Activated CD4-positive, alpha-beta T cell treated with anti-CD3 and anti-CD28 coated beads, Interleukin-2, amount 50 U/mL, for 1 hour (primary cell): ENCODE measurements at regions not wholly inside any gene's neighbourhood (a gene's known extent, or its start where the extent isn't known, plus 50 kb on each side); places are given as distances from the start of the nearest gene placed in this dataset.
"Not testable (repeated sequence)": the region's sequence is repeated elsewhere in the genome, so short reads cannot be mapped to it uniquely, and the experiment has no call there.

Experiments
- DNase-seq: peaks from one replicate; pipeline ENCODE4 v3.0.0-alpha.2; 2020

DNA sequence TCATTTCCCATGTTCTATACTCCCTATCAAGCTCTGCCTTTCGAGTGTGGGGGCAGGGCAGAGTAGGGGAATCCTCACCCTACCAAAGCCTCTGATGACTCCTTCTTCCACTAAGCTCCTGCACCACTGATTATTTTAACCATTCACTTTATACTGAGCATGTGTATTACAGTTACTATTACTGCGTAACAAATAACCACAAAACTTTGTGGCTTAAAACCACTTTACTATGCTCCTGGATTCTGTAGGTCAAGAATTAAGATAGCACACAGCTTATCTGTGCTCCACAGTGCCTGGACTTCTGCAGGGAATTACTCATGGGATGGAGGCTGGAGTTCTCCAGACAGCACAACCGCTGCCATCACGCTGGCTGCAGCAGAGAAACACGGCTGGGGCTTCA lies 117.4 kb upstream of the DNAJC10 start:
- DNase-seq: no peak

DNA sequence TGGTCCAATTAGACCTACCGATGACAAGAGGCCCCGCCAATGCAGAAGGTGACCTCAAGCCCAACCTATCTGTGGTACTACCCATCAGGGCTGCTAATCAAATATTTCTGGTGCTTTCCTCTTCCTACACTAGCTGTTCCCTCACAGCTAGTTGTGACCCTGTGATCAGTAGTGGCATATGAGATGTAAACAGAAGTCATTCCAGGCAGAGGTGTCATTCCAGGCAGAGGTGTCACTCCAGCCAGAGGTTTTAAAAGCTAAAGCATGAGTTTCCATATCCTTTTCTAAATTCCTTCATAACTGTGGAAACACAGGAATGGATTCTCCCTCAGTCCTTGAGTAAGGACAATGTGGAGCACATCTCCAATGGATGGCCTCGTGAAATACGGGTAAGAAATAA lies 110.9 kb upstream of the DNAJC10 start:
- DNase-seq: no peak

DNA sequence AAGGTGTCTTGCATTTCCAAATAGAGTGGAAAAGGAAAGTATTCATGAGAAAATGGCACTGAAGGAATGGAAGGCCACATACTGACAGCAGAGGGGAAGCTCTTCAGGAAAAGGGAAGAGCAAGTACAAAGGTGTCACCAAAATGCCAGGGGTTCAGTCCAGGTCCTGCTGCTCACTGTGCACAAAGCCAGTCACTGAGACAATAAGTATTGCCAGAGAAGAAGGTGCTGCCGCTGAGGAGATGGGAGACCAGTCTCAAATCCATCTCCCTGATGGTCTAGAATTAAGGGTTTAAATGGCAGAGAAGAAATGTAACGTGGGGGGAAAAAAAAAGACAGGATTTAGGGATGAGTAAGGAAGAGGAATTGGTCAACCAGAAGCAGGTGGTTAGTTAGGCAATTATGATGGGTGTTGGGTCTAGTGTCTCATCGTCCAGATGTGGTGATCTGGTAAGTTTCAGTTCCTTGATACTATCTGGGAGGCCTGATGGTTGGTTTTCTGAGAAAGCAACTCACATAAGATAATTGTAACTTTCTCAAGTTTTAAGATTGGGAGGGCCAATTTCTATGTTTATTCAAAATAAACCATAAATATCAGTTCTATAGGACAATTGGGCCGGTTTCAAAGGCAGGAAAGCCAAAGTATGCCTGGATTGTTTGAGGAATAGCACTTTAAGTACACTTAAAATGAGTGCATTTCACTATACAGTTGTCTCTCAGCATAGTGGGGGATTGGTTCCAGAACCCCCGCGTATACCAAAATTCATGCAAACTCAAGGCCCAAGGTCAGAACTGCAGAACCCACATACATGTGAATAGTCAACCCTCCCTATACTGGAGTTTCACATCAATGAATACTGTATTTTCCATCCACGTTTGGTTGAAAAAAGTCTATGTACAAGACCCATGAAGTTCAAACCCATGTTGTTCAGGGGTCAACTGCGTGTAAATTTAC lies 109.1 kb upstream of the DNAJC10 start:
- DNase-seq: no peak

DNA sequence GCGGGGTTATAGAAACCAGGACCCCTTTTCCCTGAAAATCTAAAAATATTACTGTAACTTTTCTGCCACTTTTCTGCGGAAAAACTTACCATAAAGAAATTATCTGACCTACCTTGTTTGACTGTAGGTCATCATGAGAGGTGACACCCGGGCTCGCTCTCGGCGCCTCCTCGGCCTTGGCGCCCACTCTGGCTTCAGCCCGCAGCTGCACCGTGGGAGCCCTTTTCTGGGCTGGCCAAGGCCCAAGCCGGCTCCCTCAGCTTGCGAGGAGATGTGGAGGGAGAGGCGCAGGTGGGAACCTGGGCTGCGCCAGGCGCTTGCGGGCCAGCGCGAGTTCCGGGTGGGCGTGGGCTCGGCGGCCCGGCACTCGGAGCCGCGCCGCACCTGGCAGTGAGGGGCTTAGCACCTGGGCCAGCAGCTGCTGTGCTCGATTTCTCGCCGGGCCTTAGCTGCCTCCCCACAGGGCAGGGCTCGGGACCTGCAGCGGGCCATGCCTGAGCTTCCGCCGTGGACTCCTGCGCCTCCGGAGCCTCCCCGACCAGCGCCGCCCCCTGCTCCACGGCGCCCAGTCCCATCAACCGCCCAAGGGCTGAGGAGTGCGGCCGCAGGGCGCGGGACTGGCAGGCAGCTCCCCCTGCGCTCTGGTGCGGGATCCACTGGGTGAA lies 107.7 kb upstream of the DNAJC10 start:
- no peak for DNase-seq

DNA sequence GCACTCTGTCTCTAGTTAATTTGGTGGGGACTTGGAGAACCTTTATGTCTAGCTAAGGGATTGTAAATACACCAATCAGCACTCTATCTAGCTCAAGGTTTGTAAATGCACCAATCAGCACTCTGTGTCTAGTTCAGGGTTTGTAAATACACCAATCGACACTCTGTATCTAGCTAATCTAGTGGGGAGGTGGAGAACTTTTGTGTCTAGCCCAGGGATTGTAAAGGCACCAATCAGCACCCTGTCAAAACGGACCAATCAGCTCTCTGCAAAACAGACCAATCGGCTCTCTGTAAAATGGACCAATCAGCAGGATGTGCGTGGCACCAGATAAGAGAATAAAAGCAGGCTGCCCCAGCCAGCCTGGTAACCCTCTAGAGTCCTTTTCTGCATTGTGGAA lies 107.1 kb upstream of the DNAJC10 start:
- not testable (repeated sequence) for DNase-seq

DNA sequence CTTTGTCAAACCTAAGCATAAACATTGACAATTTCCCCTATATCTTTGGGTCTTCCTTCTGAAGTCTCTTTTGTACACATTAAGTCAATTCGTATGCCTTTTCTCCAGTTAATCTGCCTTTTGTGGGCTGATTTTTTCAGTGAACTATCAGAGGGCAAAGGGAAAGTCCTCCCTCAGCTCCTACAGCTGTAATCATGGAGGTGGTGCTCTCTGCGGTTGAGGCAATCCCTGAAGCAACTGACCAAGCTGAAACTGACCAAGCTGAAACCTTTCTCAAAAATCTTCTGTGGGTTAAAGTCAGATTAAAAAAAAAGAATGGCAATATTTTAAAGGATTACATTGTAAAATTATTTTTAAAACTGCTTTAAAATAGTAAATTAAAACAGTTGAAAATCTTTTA lies 105.8 kb upstream of the DNAJC10 start:
- no peak for DNase-seq

DNA sequence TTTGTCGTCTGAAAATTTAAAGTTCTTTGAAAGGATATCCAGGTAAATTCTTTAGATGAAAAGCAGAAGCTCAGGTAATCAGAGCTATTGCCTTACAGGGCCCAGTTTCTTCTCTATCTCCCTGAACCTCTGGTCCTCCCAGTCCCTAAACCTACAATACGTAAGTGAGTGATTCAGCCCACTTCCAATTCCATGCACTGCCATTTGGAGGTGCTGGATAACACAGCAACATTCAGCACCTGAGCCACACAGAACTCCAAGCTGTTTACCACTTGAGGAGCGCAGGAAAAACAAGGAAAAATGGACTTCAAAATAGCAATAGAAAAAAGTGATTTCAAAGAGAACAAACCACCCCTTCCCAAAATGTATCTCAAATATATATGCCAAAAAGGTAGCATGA lies 105.0 kb upstream of the DNAJC10 start:
- no peak for DNase-seq

DNA sequence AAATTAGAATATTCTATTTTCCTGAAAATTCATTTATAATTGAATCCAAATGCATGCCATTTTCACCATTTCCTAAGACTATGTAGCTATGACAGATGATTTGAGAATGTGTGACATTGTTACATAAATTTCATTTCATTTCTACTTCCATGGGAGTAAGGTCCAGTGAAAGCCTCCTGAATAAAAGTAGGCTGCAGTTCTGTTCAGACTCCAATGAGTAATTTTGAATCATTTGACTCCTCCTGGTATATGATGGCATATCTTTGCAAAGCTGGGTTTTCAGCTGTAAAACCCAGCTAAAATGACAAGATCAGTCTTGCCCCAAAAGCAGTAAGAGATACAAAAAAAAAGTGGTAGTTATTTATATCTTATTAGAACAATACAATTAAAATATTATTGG lies 101.0 kb upstream of the DNAJC10 start:
- no peak for DNase-seq

DNA sequence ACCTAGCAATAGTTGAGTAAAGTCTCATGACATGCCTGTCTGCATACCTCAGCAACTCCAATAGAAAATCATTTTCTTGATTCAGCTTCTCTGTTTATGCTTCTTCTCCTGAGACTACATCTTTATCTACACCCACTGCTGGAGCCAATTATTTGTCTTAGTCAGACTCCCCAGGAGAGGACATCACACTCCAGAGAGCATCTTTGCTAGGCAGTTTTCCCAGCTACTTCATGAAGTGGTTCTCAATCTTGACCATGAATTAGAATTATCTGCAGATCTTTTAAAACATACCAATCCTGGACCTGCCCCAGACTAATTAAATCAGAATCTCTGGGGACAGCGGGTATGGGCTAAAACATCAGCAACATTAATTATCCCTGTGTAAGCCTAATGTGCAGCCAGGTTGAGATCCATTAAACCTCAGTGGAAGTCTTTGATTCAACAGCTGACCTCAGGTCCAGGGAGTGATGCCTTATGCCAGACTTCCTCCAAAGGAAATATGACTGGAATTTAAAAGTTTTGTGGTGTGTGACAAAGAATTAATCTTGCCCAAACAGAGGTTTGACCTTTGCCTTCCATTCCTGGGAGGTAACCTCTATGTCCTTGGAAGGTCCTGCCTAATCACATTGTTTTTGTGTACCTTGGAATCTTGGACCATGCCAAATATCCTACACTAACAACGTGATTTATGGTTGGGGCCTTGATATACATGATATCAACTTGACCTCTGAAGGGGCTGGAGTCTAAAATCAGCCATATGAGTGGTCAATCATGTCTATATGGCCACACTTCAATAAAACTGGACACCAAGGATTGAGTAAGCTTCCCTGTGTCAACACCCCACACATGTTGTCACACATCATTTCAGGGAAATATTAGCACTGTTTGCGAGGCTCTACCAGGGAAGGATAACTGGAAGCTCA lies 99.3 kb upstream of the DNAJC10 start:
- DNase-seq: no peak

DNA sequence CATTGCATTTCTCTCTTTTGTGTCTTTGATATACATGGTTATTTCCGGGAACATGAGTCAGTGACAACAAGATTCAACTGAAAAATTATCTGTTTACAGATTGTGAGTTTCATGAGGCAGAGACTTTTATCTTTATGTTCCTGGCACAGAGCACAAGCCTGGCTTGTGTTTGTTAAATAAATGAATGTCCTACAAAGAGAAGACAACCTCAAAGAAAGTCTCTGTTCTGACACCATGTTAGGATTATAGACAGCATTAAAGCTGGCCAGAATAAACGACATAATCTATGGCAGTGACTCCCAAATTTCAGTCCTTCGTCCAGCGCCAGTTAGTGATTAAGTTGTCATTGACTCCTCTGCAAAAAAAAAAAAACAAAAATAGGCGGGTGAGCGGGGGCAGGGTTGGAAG lies 97.4 kb upstream of the DNAJC10 start:
- no peak for DNase-seq

DNA sequence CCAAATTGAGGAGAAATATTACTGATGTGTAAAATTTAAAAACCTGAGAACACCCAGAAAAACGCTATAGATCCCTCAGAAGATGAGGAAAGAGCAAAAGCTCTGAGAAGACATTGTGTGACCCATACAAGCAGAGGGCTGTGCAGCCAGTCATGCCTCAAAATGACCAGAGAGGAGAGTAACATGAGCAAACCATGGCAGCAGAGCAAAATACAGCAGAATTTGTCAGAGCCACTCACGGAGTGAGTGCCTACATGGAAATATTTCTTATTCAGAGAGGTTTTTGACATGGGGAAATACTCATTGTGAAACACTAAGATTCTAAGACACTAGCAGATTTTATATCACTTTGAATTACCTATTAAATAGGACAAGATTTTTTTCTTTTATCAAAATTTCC lies 96.8 kb upstream of the DNAJC10 start:
- no peak for DNase-seq

DNA sequence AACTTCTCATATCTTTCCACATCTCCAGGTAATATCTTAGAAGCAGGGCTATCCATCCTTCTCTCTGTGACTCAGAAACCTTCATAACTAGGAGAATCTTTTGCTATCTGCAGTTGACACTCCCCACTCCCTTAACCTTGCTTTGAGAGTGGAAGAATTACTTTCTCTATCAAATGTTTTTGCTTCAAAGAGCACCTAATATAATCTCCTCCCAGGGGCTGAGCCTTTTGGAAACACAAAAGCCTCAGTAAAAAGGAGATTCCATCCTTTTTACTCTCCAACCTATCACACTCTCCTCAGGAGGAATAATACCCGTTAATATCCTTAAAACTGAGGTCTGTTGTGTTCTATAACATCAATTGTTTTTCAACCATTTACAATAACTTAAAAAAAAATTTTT lies 94.9 kb upstream of the DNAJC10 start:
- DNase-seq: no peak

DNA sequence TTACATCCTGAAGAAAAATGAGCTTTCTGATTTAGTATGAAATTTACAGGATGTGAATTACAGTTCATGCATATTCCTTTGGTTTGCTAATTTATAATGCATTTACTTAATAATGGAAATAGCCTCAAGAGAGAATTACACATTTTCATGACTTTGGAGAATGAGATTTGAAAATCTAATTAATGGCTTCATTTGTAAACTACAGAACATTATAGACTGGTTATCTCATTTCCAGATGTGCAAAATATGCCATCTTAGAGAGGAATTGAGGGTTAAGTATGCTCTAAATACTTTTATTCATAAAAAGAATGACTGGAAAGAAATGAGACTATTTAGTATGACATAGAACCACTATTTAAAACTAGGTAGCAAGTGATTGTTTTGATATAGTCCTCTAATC lies 94.2 kb upstream of the DNAJC10 start:
- no peak for DNase-seq

DNA sequence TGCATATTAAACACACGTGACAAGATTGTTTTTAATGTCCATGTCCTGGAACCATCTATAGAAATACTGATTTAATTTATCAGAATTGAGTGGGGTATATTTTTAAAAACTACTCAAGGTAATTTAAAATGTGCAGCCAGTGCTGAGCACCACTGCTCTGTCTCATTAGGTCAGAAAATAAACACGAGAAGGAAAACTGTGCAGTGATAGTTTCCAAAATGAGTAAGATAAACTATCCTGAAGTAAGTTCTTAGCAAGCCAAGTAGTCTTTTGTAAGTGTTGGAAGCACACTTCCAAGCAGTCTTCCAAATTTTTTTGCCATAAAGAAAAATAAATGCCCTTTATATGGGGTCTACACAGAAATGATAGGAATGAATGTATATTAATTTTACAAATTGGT lies 93.8 kb upstream of the DNAJC10 start:
- DNase-seq: no peak

DNA sequence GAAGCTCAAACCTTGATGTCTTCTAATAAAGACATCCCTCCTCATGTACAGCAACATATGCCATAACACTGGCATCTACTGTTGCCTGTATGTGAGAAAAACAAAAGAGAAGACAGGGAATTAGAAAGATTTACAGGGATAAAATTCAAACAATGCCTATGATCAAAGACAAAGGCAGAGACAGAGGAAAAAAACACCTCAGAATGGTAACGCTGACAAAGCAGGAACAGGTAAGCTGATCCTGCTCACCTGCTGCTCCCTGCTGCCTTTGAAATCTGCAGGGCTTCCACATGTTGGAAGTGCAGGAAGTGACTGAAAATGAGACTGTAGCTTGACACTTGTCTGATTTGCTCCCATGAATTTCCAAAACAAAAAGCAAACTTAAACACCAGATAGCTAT lies 90.2 kb upstream of the DNAJC10 start:
- DNase-seq: no peak

DNA sequence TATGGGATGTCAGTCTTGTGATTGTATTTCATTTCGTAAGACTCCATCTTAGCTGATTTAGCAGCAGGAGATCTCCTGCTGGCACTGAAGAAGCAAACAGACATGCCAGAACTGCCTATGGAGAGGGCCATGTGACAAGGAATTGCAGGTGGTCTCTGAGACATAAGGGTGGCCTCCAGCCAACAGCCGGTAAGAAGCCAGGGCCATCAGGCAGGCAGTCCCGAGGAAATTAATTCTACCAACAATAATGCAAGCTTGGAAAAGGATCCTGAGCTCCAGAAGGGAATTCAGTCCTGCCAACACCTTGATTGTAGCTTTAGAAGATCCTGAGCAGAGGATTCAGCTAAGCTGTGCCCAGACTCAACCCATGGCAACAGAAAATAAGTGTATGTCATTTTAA lies 87.1 kb upstream of the DNAJC10 start:
- DNase-seq: no peak

DNA sequence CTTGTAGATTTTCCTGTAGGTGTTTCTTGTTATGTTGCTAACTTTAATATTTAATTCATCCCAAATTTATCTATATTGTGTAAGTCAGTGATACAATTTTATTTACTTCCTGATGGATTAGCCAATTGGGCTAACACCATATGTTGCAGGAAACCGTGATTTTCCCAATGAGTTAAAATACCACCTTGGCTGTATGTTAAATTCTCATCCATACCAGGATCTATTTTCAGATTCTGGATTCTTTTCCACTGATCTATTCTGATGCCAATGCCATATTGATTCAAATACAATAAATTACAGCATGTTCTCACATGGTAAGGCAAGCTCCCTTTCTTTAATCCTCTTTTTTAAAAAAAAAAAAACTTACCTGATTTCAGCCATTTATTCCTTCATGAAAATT lies 85.8 kb upstream of the DNAJC10 start:
- no peak for DNase-seq

DNA sequence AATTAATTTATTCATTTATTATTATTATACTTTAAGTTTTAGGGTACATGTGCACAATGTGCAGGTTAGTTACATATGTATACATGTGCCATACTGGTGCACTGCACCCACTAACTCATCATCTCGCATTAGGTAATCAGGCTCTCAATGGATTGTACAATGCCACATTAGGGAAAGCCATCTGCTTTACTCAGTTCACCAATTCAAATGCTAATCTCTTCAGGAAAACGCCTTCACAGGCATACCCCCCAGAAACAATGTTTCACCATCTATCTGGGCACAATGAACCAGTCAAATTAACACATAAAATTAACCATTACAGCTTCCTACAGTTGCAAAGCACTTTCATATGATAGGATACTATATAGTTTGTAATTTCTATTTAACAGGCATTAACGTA lies 84.8 kb upstream of the DNAJC10 start:
- DNase-seq: no peak

DNA sequence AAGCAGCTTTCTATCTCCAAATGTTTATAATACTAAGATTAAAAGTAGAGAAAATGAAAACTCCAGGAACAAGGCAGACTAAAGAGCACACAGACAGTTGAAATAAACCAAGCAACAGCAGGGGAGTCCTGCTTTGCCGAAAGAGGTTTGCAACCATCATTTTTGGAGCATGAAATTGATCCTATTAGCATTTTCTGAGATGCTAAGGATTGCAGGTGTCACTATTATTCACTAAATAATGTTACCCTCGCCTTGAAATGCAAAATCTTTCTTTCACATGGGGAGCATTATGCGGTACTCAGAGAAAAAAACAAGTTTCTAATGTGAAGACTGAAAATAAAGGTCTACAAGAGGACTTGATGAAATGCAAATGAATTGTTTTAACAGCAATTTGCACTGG lies 81.7 kb upstream of the DNAJC10 start:
- DNase-seq: no peak

DNA sequence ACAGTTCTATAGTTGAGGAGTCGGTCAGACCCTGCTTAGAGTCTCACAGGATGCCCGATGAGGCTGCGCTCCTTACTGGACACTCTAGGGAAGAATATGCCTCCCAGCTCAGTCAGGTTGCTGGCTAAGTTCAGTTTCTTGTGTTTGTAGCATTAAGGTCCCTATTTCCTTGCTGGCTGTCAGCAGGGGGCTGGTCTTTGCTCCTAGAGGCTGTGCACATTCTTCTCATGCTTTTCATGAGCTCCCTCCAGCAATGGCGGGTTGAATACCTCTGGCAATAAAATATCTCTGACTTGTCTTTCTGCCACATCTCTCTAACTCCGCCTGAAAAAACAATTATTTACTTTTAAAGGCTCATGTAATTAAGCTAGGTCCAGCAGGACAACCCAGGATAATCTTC lies 79.4 kb upstream of the DNAJC10 start:
- no peak for DNase-seq

DNA sequence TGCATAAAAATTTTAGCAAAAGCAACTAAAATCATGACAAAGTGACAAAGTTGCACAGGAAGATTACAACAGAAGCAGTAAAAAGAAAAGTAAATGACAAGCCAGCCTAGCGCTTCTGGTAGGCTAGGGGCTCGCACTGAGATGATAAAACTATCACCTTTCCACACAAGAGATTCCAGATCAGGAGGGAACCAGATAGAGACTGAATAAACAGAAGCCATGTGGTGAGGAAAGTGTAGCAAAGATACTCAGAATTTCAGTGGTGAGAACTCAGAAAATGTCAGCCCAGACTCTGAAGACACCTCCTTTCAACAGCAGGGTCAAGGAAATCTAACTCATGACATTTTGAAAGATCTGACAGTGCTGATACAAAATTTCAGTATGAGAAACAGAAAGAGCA lies 77.4 kb upstream of the DNAJC10 start:
- no peak for DNase-seq

DNA sequence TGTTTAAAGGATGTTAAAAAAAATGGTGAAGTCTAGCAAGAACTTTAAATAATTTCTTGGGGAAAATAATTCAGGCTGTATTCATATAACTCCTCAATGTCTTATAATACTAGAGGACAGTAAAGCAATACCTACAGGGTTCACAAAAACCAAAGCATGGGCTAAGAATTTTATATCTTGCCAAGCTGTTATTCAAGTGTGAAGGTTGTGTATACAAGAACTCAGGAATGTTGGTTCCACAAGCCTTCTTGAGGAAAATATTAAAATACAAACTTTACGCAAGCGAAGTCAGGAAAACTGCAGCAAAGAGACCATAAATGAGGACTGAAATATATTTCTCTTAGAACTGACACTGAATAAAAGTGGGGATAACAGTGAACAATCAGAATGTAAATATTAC lies 76.1 kb upstream of the DNAJC10 start:
- no peak for DNase-seq

DNA sequence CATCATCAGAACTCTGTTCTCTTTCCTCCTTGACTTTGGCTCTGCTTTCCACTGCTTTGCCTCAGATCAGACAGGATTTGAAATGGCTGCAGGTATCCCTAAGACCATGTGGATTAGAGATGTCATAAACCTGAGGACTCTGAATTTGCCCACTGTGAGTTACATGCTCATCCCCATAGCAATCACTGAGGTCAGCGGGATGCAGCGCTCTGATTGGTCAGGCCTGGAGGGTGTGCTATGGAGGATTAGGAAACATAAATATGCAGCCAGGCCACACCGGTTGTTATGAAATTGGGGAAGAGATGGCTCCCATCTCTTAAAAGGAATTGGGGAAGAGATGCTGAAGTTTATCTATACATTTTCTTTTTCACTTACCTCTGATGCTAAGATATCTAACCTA lies 73.7 kb upstream of the DNAJC10 start:
- DNase-seq: no peak
